Lung (tissue), 11 donors: ENCODE measurements at regions not wholly inside any gene's neighbourhood (a gene's known extent, or its start where the extent isn't known, plus 50 kb on each side); places are given as distances from the start of the nearest gene placed in this dataset.

ENCODE experiments used
- ATAC-seq: fragments of 200-7000 bp; cut with Tn5 transposase; one replicate; pipeline ENCODE4 v1.9.1; 2020; ENCODE audit warnings: moderate number of reproducible peaks; ENCODE audit not compliant: insufficient read depth, low FRiP score
- DNase-seq, 3 donors: peaks; one replicate each; pipeline ENCODE4 v3.0.0-alpha.2; 2013 to 2017
- H3K27ac ChIP-seq, 2 donors: one replicate each; pipeline ENCODE4 v1.5.1; 2013; ENCODE audit warnings: mild to moderate bottlenecking in 2 of 2, moderate library complexity in 2 of 2, control low read depth in 1 of 2, inconsistent platforms in 1 of 2, low read depth in 1 of 2, low read length in 1 of 2
- H3K27me3 ChIP-seq, 3 donors: one replicate each; pipeline ENCODE4 v1.5.1; 2013; ENCODE audit warnings: low read length in 2 of 3; ENCODE audit not compliant: control insufficient read depth in 3 of 3, insufficient read depth in 3 of 3
- H3K36me3 ChIP-seq, 4 donors: one replicate each; pipeline ENCODE4 v1.5.1; 2013; ENCODE audit warnings: low read length in 4 of 4, mild to moderate bottlenecking in 1 of 4, moderate library complexity in 1 of 4; ENCODE audit not compliant: control insufficient read depth in 4 of 4, insufficient read depth in 4 of 4
- H3K4me1 ChIP-seq, 5 donors: one replicate each; pipeline ENCODE4 v1.5.1; 2013; ENCODE audit warnings: low read length in 5 of 5, mild to moderate bottlenecking in 2 of 5, moderate library complexity in 1 of 5; ENCODE audit not compliant: control insufficient read depth in 5 of 5, insufficient read depth in 5 of 5
- H3K4me3 ChIP-seq: one replicate; pipeline ENCODE4 v1.5.1; 2013; ENCODE audit warnings: mild to moderate bottlenecking, control low read depth, moderate library complexity
- H3K9ac ChIP-seq, 2 donors: one replicate each; pipeline ENCODE4 v1.5.1; 2013; ENCODE audit warnings: low read length in 2 of 2, control low read depth in 1 of 2; ENCODE audit not compliant: insufficient read depth in 1 of 2
- H3K9me3 ChIP-seq, 4 donors: one replicate each; pipeline ENCODE4 v1.5.1; 2013; ENCODE audit warnings: low read length in 3 of 4, mild to moderate bottlenecking in 1 of 4, moderate library complexity in 1 of 4; ENCODE audit not compliant: control insufficient read depth in 4 of 4, insufficient read depth in 3 of 4
- WGBS, 2 donors: extraction: QIAGEN DNeasy Blood & Tissue Kit; methylation state at CpG; one replicate each; pipeline ENCODE4 v1.1.7; 2013; 5-methylcytosine and 5-hydroxymethylcytosine counted together
- TF ChIP-seq, protein P1 (sequence below): IDR thresholded peaks from 2 replicates; pipeline ENCODE4 v1.5.1; 2012; ENCODE audit warnings: mild to moderate bottlenecking; ENCODE audit errors: control extremely low read depth, extremely low read depth
- donor health status: control.
- donor health status: control.
- donor health status: Bipolar disorder and iron deficiency.
- donor health status: healthy.
- donor health status: DM: yes; HTN: yes; CAD: no.

DNA sequence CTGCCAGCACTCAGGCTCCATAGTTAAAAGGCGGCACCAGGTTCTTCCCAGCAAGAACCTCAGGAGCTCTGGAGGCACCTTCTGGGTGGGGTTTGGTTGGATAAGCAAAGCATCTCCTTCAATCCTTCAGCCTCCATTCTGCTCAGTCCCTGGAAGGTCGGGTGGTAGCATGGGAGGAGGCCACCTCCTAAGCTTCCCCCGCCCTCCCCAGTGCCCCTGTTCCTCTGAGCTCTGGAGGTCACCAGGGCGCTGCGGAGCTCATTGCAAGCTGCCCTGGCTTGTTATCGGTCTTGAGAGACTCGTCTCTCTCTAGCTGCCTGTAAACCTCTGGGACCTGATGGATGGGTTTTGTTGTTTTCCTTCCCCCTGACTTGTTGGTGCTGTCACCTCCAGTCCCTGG is 124.8 kb downstream of the RPLP1 start:
- H3K36me3 ChIP-seq: no peaks in the 10 kb centered on the region
- no peaks in the 10 kb centered on the region for H3K27me3 ChIP-seq
- TF ChIP-seq, protein P1, sequence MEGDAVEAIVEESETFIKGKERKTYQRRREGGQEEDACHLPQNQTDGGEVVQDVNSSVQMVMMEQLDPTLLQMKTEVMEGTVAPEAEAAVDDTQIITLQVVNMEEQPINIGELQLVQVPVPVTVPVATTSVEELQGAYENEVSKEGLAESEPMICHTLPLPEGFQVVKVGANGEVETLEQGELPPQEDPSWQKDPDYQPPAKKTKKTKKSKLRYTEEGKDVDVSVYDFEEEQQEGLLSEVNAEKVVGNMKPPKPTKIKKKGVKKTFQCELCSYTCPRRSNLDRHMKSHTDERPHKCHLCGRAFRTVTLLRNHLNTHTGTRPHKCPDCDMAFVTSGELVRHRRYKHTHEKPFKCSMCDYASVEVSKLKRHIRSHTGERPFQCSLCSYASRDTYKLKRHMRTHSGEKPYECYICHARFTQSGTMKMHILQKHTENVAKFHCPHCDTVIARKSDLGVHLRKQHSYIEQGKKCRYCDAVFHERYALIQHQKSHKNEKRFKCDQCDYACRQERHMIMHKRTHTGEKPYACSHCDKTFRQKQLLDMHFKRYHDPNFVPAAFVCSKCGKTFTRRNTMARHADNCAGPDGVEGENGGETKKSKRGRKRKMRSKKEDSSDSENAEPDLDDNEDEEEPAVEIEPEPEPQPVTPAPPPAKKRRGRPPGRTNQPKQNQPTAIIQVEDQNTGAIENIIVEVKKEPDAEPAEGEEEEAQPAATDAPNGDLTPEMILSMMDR: no peak
- no peak overlapping the region for H3K4me3 ChIP-seq
- no peak overlapping the region for H3K9ac ChIP-seq
- H3K9me3 ChIP-seq: no peaks in the 10 kb centered on the region
- peaks cover 0 to 4% (median 3%) of the 10 kb centered on the region in 5 donors for H3K4me1 ChIP-seq
- no peak for DNase-seq
- 87 to 93% methylated on average over 7 of the region's 7 CpGs for WGBS, 2 donors
- H3K27ac ChIP-seq: no peak overlapping the region
- ATAC-seq: no peak

DNA sequence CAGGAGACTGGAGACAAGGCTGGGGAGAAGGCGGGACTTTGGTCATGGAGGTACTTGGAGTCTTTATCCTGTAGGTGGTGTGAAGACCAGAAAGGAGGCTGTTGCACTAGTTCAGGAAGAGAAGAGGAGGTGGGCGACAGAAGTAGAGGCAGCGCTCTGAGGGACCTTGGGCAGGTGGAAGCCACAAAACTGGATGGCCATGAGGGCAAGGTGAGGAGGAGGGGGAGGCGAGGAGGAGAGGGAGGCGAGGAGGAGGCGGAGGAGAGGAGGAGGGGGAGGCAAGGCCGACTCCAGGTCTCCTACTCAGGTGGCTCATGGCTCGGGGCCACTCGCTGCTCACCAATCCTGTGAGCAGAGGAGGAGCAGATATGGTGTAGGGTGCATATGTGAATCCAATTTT is 125.6 kb downstream of the RPLP1 start:
- Histone ChIP-seq H3K27me3 (no peaks in the 10 kb centered on the region), H3K4me3 (no peak overlapping the region), H3K4me1 (peaks cover 0 to 4% (median 3%) of the 10 kb centered on the region in 5 donors), H3K9ac (no peak overlapping the region), H3K36me3 (no peaks in the 10 kb centered on the region), H3K27ac (no peak overlapping the region), H3K9me3 (no peaks in the 10 kb centered on the region)
- ATAC-seq (no peak), DNase-seq (no peak)
- 95 to 97% methylated on average over 9 of the region's 9 CpGs for WGBS, 2 donors
- TF ChIP-seq, protein P1: no peak

DNA sequence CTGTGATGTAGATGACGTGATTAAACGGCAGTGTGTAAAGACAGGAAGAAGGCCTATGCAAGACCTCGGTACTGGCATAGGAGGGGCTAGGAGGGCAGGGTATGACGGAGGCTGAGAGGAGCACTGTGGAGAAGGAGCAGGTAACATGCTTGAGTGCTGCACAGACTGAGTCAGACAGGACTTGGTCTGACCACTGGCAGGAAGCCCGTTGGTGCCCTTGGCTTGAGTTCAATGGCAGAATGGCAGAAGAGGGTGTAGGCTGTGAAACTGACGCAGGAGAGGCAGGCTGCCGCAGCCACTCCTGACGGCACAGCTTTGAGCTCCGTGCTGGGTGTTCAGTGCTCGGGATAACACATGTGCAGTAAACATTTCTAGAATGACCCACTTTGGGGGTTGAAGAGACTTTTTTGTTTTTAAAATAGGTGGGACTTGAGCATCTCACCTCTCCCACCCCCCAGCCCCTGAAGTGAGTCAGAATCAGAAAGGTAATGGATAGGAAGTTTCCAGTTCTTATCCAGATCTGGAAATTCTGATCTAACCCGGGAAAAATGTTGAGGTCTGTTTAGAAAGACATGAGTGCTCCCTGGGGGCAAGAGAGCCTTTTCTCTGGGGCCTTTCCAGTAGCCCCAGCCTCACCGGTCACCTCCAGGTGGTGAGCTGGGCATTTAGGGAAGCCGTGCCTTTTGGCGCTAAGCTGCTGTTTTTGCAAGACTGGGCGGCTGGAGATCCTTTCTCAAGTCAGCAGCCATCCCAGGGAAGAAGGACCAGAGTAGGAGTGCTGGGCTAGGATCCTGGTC is 126.4 kb downstream of the RPLP1 start:
- H3K4me1 ChIP-seq: peaks cover 0 to 4% (median 0%) of the 10 kb centered on the region in 5 donors
- no peaks in the 10 kb centered on the region for H3K27me3 ChIP-seq
- 52 to 58% methylated on average over 15 of the region's 15 CpGs for WGBS, 2 donors
- no peak for DNase-seq
- H3K4me3 ChIP-seq: no peak overlapping the region
- peak; percentile 73 for ATAC-seq
- no peak overlapping the region for H3K27ac ChIP-seq
- H3K36me3 ChIP-seq: no peaks in the 10 kb centered on the region
- TF ChIP-seq, protein P1: no peak
- no peak overlapping the region for H3K9ac ChIP-seq
- H3K9me3 ChIP-seq: no peaks in the 10 kb centered on the region
